GM12874 (cell line): ENCODE measurements at regions not wholly inside any gene's neighbourhood (a gene's known extent, or its start where the extent isn't known, plus 50 kb on each side); places are given as distances from the start of the nearest gene placed in this dataset.

Experiments
- CTCF ChIP-seq: IDR thresholded peaks from 2 replicates; pipeline ENCODE4 v1.5.1; 2011; ENCODE audit warnings: low read depth, mild to moderate bottlenecking, control low read depth, low read length, moderate library complexity; ENCODE audit not compliant: insufficient read depth

- TF ChIP-seq CTCF: no peak
Observed at GRCh38 chr13:74287724-74288169, 153.5 kb upstream of the KLF12 start.

DNA sequence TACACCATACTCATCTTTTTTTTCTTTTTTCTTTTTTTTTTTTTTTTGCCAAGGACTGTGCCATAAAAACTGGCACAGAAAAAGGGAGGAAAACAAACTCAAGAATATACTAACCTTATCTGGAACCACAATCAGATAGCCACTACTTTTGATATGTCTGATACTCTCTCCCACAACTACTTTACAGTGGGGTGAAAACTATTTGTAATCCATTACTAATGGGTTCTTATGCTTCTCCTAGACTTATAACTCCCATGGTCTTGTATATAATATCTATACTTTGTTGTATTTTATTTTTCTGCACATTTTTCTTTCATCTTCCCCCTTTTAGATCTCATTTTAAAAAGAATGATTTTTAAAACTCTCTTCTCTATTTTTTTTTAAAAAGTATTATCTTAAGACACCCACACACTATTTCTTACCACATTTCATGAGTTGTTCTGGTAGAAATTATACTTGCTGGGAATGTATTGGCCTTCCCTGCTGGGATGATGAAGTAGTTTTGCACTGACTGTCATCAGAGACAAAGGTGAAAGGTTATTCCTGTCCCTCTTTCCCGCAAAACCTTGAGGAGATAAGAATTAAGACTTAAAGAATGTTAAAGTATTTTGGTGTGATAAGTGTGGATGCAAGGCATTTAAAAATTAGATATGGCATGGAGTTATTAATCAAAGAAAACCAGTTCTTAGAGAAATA, 146.7 kb upstream of the KLF12 start:
- TF ChIP-seq CTCF: no peak

DNA sequence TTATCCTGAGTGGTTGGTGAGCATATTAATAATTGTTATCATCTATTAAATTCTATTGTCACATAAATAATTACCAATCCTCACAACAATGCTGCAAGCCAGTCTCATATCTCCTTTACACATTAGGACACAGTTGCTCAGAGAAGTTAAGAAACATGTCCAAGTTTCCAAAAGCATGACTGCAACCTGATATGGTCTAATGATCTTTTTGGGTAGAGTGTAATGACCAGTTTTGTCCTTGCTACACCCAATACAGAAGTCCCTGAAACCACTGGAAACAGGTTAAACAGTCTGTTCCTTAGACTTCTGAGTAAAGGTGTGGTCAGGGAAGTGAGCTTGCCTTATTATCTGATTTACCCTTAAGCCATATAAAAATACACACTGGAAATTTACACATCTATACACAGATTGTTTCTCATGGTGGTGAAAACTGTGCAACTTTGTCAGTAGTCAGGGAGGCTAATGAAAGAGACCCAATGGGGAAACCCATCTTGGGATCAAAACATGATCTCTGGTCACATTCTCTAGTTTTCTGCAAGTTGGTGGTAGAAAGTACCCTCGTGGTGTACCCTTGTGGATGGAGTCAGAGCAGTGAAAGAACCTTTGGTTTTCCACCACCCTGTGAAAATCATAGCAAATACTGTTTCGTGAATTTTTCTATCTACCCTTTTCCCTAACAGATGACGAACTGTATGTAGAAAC, 146.0 kb upstream of the KLF12 start:
- TF ChIP-seq CTCF: no peak

- no peak for TF ChIP-seq CTCF
Observed at GRCh38 chr13:74278901-74279300, 144.7 kb upstream of the KLF12 start.

DNA sequence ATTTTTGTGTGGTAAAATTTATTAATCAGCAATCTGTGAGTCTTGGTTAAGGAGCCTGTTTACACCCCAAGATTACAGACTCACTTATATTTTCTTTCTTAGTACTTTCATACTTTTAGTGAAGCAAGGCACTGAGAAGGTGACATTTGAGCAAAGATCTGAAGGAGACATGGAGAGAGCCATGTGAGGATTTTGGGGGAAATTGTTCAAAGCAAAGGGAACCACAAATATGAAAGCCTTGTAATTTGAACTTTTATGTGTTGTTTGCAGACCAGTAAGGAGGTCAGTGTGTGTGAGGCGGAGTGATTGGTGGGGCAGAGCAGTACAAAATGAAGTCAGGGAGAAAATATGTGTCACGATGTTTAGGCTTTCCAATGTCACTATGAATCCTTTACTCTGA, 140.7 kb upstream of the KLF12 start:
- no peak for TF ChIP-seq CTCF

DNA sequence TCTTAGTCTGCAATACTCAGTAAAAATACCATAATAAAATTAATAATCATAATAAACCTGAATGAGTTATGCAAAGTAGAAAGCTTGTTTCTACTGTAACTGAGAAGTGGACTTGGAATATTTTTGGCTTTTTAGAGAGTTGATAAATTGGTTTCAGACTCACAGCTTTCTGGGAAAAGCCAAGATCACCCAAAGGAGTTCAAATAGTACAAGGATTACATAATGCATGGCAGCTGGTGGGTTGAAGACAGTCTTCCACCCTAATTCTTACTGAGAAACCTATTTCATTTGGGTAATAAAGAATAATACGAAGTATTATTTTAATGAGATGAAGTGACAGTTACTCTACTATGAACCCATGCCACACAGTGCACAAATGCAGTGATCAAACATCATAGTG, 139.4 kb upstream of the KLF12 start:
- no peak for TF ChIP-seq CTCF

DNA sequence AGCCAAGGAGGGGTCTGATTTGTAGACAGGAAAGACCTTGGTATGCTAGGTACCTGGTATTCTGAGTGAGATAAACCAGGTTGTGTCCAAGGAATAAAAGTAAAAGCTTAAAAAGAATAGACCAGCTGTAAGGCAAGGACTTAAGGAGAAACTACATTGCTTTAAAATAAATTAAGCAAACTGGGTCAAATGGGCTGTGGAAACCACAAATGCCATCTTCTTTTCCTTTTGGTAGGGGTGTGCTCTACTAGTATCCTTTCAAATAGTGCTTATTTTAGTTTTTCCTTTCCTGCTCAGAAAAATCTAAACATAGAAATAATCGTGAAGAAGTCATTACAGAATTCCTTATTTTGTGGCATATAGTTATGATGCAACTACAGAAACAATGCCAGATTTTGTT, 138.6 kb upstream of the KLF12 start:
- no peak for TF ChIP-seq CTCF
